ENCODE measurements at regions not wholly inside any gene's neighbourhood (a gene's known extent, or its start where the extent isn't known, plus 50 kb on each side); places are given as distances from the start of the nearest gene placed in this dataset.

DNA sequence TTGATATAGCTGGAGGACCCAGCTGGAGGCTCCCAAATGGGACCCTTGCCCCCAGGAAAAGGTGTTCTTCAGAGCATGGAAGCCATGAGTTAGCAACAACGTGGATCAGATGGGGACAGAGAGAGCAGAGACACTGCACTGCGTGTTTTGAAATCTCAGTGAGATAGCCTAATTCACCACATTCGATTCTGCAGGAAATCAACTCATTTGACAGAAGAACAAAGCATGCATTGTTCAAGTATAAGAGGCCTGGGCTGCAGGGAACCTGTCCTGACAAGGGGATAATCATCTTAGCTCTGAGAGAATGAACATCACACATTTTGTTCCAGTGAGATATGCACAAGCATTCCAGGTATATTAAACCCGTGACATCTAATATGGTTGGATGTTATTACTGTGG lies 450.2 kb downstream of the CDH26 start:
- TF ChIP-seq, protein P1, sequence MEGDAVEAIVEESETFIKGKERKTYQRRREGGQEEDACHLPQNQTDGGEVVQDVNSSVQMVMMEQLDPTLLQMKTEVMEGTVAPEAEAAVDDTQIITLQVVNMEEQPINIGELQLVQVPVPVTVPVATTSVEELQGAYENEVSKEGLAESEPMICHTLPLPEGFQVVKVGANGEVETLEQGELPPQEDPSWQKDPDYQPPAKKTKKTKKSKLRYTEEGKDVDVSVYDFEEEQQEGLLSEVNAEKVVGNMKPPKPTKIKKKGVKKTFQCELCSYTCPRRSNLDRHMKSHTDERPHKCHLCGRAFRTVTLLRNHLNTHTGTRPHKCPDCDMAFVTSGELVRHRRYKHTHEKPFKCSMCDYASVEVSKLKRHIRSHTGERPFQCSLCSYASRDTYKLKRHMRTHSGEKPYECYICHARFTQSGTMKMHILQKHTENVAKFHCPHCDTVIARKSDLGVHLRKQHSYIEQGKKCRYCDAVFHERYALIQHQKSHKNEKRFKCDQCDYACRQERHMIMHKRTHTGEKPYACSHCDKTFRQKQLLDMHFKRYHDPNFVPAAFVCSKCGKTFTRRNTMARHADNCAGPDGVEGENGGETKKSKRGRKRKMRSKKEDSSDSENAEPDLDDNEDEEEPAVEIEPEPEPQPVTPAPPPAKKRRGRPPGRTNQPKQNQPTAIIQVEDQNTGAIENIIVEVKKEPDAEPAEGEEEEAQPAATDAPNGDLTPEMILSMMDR (conservative IDR thresholded peaks at IDR 0.05), result no peak
- no peak for TF ChIP-seq ZFX (IDR thresholded peaks at IDR 0.05)
